Neural cell (in vitro differentiated cells): ENCODE measurements at regions not wholly inside any gene's neighbourhood (a gene's known extent, or its start where the extent isn't known, plus 50 kb on each side); places are given as distances from the start of the nearest gene placed in this dataset.

ENCODE experiments used
- H2AFZ ChIP-seq: fragments of 200-600, 300-800 bp; sonication (generic), shearing (Covaris generic); 2 replicates; pipeline ENCODE4 v1.6.0; 2014; ENCODE audit warnings: low read depth, mild to moderate bottlenecking, antibody characterized with exemption, low read length, moderate library complexity
- H3F3A ChIP-seq: fragments of 200-600 bp; shearing (Covaris generic); 2 replicates; pipeline ENCODE4 v1.6.1; 2016; ENCODE audit warnings: mild to moderate bottlenecking, moderate library complexity, mixed read lengths, antibody characterized with exemption, low read length; ENCODE audit not compliant: insufficient read depth, poor library complexity, severe bottlenecking
- H3K27ac ChIP-seq: fragments of 200-600, 300-800 bp; sonication (generic), shearing (Covaris generic); 2 replicates; pipeline ENCODE4 v1.5.1; 2014; ENCODE audit warnings: mild to moderate bottlenecking, low read length, moderate library complexity
- H3K27me3 ChIP-seq: fragments of 300-800, 200-600 bp; sonication (generic), shearing (Covaris generic); 2 replicates; pipeline ENCODE4 v1.6.0; 2014; ENCODE audit warnings: mild to moderate bottlenecking, low read depth, low read length, moderate library complexity; ENCODE audit not compliant: insufficient read depth
- H3K36me3 ChIP-seq: fragments of 300-800, 200-600 bp; sonication (generic), shearing (Covaris generic); 2 replicates; pipeline ENCODE4 v1.5.1; 2014; ENCODE audit warnings: mild to moderate bottlenecking, antibody characterized with exemption, low read length, moderate library complexity; ENCODE audit not compliant: insufficient read depth
- H3K4me2 ChIP-seq: fragments of 300-800, 200-600 bp; sonication (generic), shearing (Covaris generic); 2 replicates; pipeline ENCODE4 v1.6.0; 2014; ENCODE audit warnings: mild to moderate bottlenecking, low read length
- H3K4me3 ChIP-seq: fragments of 300-800, 200-600 bp; sonication (generic), shearing (Covaris generic); 2 replicates; pipeline ENCODE4 v1.5.1; 2014; ENCODE audit warnings: mild to moderate bottlenecking, low read length, moderate library complexity
- H3K79me2 ChIP-seq: fragments of 200-600 bp; shearing (Covaris generic); replicated peaks from 2 replicates; pipeline ENCODE4 v1.6.0; 2014; ENCODE audit warnings: mild to moderate bottlenecking, low read length, moderate library complexity; ENCODE audit not compliant: insufficient read depth
- H3K9ac ChIP-seq: fragments of 300-800, 200-600 bp; sonication (generic), shearing (Covaris generic); 2 replicates; pipeline ENCODE4 v1.6.1; 2016; ENCODE audit warnings: mild to moderate bottlenecking, low read length, mixed read lengths
- H3K9me2 ChIP-seq: fragments of 200-600 bp; shearing (Covaris generic); 2 replicates; pipeline ENCODE4 v1.6.1; 2016; ENCODE audit warnings: mild to moderate bottlenecking, low read length, mixed read lengths; ENCODE audit not compliant: insufficient read depth
- H3K9me3 ChIP-seq: fragments of 200-600, 300-800 bp; sonication (generic), shearing (Covaris generic); 2 replicates; pipeline ENCODE4 v1.6.1; 2016; ENCODE audit warnings: mild to moderate bottlenecking, mixed run types, low read length, moderate library complexity, mixed read lengths
- H4K20me1 ChIP-seq: fragments of 200-600 bp; shearing (Covaris generic); 2 replicates; pipeline ENCODE4 v1.6.1; 2016; ENCODE audit warnings: mild to moderate bottlenecking, mixed run types; ENCODE audit not compliant: insufficient read depth
- EP300 ChIP-seq: fragments of 450-650 bp; conservative IDR thresholded peaks from 2 replicates; pipeline ENCODE4 v1.6.1; 2014; ENCODE audit warnings: antibody characterized with exemption, mild to moderate bottlenecking, moderate library complexity; ENCODE audit not compliant: poor library complexity, severe bottlenecking
- EZH2 ChIP-seq: fragments of 200-600, 300-800 bp; shearing (Covaris generic), sonication (generic); IDR thresholded peaks from 2 replicates; pipeline ENCODE4 v1.6.1; 2014; ENCODE audit warnings: antibody characterized with exemption, low read length, borderline replicate concordance, mild to moderate bottlenecking; ENCODE audit not compliant: insufficient read depth, poor library complexity, severe bottlenecking
- MXI1 ChIP-seq: fragments of 450-650 bp; conservative IDR thresholded peaks from 2 replicates; pipeline ENCODE4 v1.6.1; 2014; ENCODE audit warnings: antibody characterized with exemption, mild to moderate bottlenecking; ENCODE audit not compliant: poor library complexity, severe bottlenecking
- POLR2AphosphoS5 ChIP-seq: IDR thresholded peaks from 2 replicates; pipeline ENCODE4 v1.6.1; 2012
- RAD21 ChIP-seq: fragments of 450-650 bp; conservative IDR thresholded peaks from 2 replicates; pipeline ENCODE4 v1.6.1; 2014; ENCODE audit warnings: antibody characterized with exemption, mild to moderate bottlenecking, moderate library complexity
- SMC3 ChIP-seq: fragments of 450-650 bp; conservative IDR thresholded peaks from 2 replicates; pipeline ENCODE4 v1.6.1; 2014; ENCODE audit warnings: antibody characterized with exemption, mild to moderate bottlenecking, moderate library complexity; ENCODE audit not compliant: poor library complexity
- TAF1 ChIP-seq: IDR thresholded peaks from 2 replicates; pipeline ENCODE4 v1.6.1; 2012; ENCODE audit warnings: low read depth
- TF ChIP-seq, protein P1 (sequence below): fragments of 450-650 bp; IDR thresholded peaks from 2 replicates; pipeline ENCODE4 v1.5.1; 2014; ENCODE audit warnings: antibody characterized with exemption, mild to moderate bottlenecking, moderate library complexity; ENCODE audit not compliant: poor library complexity, severe bottlenecking
- TF ChIP-seq, protein P2 (sequence below): IDR thresholded peaks from 2 replicates; pipeline ENCODE4 v1.6.1; 2012; ENCODE audit warnings: borderline replicate concordance

DNA sequence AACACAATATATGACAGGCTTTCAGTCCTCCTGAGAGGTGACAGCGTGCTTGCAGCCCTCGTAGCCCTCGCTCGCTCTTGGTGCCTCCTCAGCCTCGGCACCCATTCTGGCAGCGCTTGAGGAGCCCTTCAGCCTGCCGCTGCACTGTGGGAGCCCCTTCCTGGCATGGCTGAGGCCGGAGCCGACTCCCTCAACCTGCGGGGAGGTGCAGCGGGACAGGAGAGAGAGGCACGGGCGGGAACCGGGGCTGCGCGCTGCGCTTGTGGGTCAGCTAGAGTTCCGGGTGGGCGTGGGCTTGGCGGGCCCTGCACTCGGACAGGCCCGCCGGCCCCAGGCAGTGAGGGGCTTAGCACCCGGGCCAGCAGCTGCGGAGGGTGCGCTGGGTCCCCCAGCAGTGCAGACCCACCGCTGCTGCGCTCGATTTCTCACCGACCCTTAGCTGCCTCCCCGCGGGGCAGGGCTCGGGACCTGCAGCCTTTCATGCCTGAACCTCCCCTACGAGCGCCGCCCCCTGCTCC lies 60.4 kb upstream of the HRH1 start:
- no peak overlapping the region for H3K4me2 ChIP-seq

DNA sequence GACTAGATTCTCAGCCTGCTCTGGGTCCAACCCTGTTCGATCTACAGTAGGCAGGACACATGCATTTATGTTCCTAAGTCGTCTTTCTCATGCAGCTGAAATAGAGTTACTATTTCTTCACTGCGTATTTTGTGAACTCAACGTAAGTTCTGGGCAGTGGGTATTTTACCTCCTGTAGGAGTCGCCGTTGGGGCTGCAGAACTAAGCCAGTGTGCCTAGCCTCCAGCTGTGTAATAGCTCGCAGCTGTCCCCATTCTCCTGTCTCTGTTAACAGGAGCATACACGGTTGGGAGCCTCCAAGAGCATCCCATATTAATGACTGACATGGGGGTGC lies 58.4 kb upstream of the HRH1 start:
- no peak overlapping the region for H3K4me3 ChIP-seq
- TF ChIP-seq, protein P1, sequence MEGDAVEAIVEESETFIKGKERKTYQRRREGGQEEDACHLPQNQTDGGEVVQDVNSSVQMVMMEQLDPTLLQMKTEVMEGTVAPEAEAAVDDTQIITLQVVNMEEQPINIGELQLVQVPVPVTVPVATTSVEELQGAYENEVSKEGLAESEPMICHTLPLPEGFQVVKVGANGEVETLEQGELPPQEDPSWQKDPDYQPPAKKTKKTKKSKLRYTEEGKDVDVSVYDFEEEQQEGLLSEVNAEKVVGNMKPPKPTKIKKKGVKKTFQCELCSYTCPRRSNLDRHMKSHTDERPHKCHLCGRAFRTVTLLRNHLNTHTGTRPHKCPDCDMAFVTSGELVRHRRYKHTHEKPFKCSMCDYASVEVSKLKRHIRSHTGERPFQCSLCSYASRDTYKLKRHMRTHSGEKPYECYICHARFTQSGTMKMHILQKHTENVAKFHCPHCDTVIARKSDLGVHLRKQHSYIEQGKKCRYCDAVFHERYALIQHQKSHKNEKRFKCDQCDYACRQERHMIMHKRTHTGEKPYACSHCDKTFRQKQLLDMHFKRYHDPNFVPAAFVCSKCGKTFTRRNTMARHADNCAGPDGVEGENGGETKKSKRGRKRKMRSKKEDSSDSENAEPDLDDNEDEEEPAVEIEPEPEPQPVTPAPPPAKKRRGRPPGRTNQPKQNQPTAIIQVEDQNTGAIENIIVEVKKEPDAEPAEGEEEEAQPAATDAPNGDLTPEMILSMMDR: no peak
- TF ChIP-seq RAD21 (no peak), EZH2 (no peak), TAF1 (no peak), EP300 (no peak), MXI1 (no peak), SMC3 (no peak)
- no peaks in the 10 kb centered on the region for H3K9me3 ChIP-seq
- H3K4me2 ChIP-seq: no peak overlapping the region
- no peaks in the 10 kb centered on the region for H4K20me1 ChIP-seq
- H3F3A ChIP-seq: no peaks in the 10 kb centered on the region
- no peaks in the 10 kb centered on the region for H3K9me2 ChIP-seq
- H3K36me3 ChIP-seq: no peaks in the 10 kb centered on the region
- no peak overlapping the region for H2AFZ ChIP-seq
- no peaks in the 10 kb centered on the region for H3K27me3 ChIP-seq
- no peaks in the 10 kb centered on the region for H3K79me2 ChIP-seq
- H3K9ac ChIP-seq: no peak overlapping the region
- H3K27ac ChIP-seq: no peak overlapping the region

More for the DNA sequence above, 60.4 kb upstream of the HRH1 start:
- no peaks in the 10 kb centered on the region for H3K9me2 ChIP-seq
- no peaks in the 10 kb centered on the region for H3K36me3 ChIP-seq
- no peak overlapping the region for H3K9ac ChIP-seq
- TF ChIP-seq POLR2AphosphoS5: no peak
- no peak for TF ChIP-seq SMC3
- TF ChIP-seq, protein P1: no peak
- H4K20me1 ChIP-seq: no peaks in the 10 kb centered on the region
- H3K27ac ChIP-seq: no peak overlapping the region
- H3K27me3 ChIP-seq: no peaks in the 10 kb centered on the region
- H3K79me2 ChIP-seq: no peaks in the 10 kb centered on the region
- H3K9me3 ChIP-seq: no peaks in the 10 kb centered on the region
- no peak overlapping the region for H2AFZ ChIP-seq
- H3F3A ChIP-seq: no peaks in the 10 kb centered on the region
- H3K4me3 ChIP-seq: no peak overlapping the region

DNA sequence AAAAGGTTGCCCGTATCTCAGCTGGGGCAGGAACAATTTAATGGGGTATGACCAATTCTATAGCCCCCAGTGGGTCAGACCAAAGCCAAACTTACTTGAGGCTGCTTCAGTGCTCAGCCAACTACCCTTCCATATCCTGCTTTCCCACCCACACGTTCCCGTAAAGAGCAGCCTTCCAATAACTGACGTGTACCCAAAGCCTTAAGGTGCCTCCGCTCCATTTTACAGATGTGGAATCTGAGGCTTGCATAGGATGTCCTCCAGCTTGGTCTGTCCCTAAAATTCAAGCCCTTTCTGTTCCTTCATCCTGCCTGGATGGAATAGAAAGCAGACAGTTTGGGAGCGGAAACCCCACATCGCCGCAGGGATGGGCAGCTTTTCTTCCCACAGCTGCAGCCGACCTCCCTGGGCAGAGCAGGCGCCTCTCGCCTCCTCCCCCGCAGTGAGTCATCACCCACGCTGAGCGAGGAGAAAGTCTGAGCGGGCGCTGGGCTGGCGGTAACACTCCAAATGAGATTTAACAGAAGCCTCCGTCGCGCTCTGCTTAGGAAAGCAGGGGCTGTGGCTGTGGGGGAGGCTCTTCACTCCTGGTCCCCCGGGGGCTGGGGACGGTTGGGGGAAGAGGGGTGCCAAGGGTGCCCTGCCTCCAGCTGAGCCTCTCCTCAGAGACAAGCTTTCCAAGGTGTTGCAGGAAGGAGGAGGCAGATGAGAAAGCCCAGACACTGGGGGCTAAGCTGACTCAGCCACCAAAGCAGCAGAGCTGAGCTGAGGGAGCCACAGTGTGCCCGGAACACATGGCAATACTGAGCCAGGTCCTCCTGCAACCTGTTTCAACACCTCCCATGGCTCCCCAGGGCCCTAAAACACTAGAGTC lies 57.8 kb upstream of the HRH1 start:
- Histone ChIP-seq H3K9me3 (no peaks in the 10 kb centered on the region), H3K27ac (no peak overlapping the region), H3K9me2 (no peaks in the 10 kb centered on the region), H3K79me2 (no peaks in the 10 kb centered on the region), H4K20me1 (no peaks in the 10 kb centered on the region), H3K9ac (no peak overlapping the region), H3K36me3 (no peaks in the 10 kb centered on the region), H3F3A (no peaks in the 10 kb centered on the region), H3K4me2 (no peak overlapping the region), H2AFZ (no peak overlapping the region), H3K4me3 (peak overlapping the region; percentile 15), H3K27me3 (no peaks in the 10 kb centered on the region)
- TF ChIP-seq EZH2: no peak
- TF ChIP-seq TAF1: no peak
- TF ChIP-seq RAD21: no peak
- TF ChIP-seq, protein P1: no peak
- no peak for TF ChIP-seq EP300
- no peak for TF ChIP-seq SMC3
- no peak for TF ChIP-seq MXI1
- TF ChIP-seq, protein P2, sequence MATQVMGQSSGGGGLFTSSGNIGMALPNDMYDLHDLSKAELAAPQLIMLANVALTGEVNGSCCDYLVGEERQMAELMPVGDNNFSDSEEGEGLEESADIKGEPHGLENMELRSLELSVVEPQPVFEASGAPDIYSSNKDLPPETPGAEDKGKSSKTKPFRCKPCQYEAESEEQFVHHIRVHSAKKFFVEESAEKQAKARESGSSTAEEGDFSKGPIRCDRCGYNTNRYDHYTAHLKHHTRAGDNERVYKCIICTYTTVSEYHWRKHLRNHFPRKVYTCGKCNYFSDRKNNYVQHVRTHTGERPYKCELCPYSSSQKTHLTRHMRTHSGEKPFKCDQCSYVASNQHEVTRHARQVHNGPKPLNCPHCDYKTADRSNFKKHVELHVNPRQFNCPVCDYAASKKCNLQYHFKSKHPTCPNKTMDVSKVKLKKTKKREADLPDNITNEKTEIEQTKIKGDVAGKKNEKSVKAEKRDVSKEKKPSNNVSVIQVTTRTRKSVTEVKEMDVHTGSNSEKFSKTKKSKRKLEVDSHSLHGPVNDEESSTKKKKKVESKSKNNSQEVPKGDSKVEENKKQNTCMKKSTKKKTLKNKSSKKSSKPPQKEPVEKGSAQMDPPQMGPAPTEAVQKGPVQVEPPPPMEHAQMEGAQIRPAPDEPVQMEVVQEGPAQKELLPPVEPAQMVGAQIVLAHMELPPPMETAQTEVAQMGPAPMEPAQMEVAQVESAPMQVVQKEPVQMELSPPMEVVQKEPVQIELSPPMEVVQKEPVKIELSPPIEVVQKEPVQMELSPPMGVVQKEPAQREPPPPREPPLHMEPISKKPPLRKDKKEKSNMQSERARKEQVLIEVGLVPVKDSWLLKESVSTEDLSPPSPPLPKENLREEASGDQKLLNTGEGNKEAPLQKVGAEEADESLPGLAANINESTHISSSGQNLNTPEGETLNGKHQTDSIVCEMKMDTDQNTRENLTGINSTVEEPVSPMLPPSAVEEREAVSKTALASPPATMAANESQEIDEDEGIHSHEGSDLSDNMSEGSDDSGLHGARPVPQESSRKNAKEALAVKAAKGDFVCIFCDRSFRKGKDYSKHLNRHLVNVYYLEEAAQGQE: no peak
- TF ChIP-seq POLR2AphosphoS5: no peak
